ENCODE measurements at regions not wholly inside any gene's neighbourhood (a gene's known extent, or its start where the extent isn't known, plus 50 kb on each side); places are given as distances from the start of the nearest gene placed in this dataset.

GRCh38 chr10:83153714-83154113 lies 985.6 kb upstream of the GHITM start:
- H3K4me3 ChIP-seq (ENCODE audit: low read length in 3 of 3), result no peak overlapping the region
- intact Hi-C loops (cut with DNase I), result no loop called here
- no peak for FAIRE-seq

GRCh38 chr10:83164156-83164555 lies 975.2 kb upstream of the GHITM start:
- no peak for TF ChIP-seq CTCF (IDR thresholded peaks at IDR 0.05; ENCODE audit: borderline replicate concordance, extremely low read depth, insufficient read depth)
- no peaks in the 10 kb centered on the region for H3K9me3 ChIP-seq (ENCODE audit: control insufficient read depth in 2 of 3, insufficient read depth in 1 of 3, low read length in 3 of 3)
- H3K27me3 ChIP-seq (ENCODE audit: control insufficient read depth, insufficient read depth, low read length), result no peaks in the 10 kb centered on the region
- no peaks in the 10 kb centered on the region for H3K4me1 ChIP-seq (ENCODE audit: control insufficient read depth in 2 of 3, insufficient read depth in 2 of 3, low read depth in 1 of 3, low read length in 3 of 3)
- H3K36me3 ChIP-seq (ENCODE audit: control insufficient read depth in 2 of 3, insufficient read depth in 3 of 3, low read length in 3 of 3), result no peaks in the 10 kb centered on the region
- intact Hi-C loops (cut with DNase I), result no loop called here
- no peak overlapping the region for H3K4me3 ChIP-seq (ENCODE audit: low read length in 3 of 3)
- DNase-seq (peak in 2 of 5 donors; percentile 43 to 54), FAIRE-seq (no peak)
- H3K27ac ChIP-seq (ENCODE audit: low read depth in 2 of 2, low read length in 2 of 2), result no peak overlapping the region
- H3K9ac ChIP-seq (ENCODE audit: low read length in 3 of 3), result no peak overlapping the region

More at GRCh38 chr10:83153714-83154113, 985.6 kb upstream of the GHITM start:
- Histone ChIP-seq H3K4me1 (ENCODE audit: control insufficient read depth in 2 of 3, insufficient read depth in 2 of 3, low read depth in 1 of 3, low read length in 3 of 3) (no peaks in the 10 kb centered on the region), H3K27me3 (ENCODE audit: control insufficient read depth, insufficient read depth, low read length) (no peaks in the 10 kb centered on the region), H3K27ac (ENCODE audit: low read depth in 2 of 2, low read length in 2 of 2) (no peak overlapping the region), H3K9me3 (ENCODE audit: control insufficient read depth in 2 of 3, insufficient read depth in 1 of 3, low read length in 3 of 3) (no peaks in the 10 kb centered on the region), H3K9ac (ENCODE audit: low read length in 3 of 3) (no peak overlapping the region), H3K36me3 (ENCODE audit: control insufficient read depth in 2 of 3, insufficient read depth in 3 of 3, low read length in 3 of 3) (no peaks in the 10 kb centered on the region)
- no peak for TF ChIP-seq CTCF (IDR thresholded peaks at IDR 0.05; ENCODE audit: borderline replicate concordance, extremely low read depth, insufficient read depth)
- DNase-seq, result no peak

- Histone ChIP-seq H3K4me1 (ENCODE audit: control insufficient read depth in 2 of 3, insufficient read depth in 2 of 3, low read depth in 1 of 3, low read length in 3 of 3) (no peaks in the 10 kb centered on the region), H3K27me3 (ENCODE audit: control insufficient read depth, insufficient read depth, low read length) (no peaks in the 10 kb centered on the region), H3K9ac (ENCODE audit: low read length in 3 of 3) (no peak overlapping the region), H3K27ac (ENCODE audit: low read depth in 2 of 2, low read length in 2 of 2) (no peak overlapping the region), H3K9me3 (ENCODE audit: control insufficient read depth in 2 of 3, insufficient read depth in 1 of 3, low read length in 3 of 3) (no peaks in the 10 kb centered on the region), H3K4me3 (ENCODE audit: low read length in 3 of 3) (no peak overlapping the region), H3K36me3 (ENCODE audit: control insufficient read depth in 2 of 3, insufficient read depth in 3 of 3, low read length in 3 of 3) (no peaks in the 10 kb centered on the region)
- no peak for FAIRE-seq
- DNase-seq, result peak in 2 of 5 donors; percentile 18 to 28
- intact Hi-C loops (cut with DNase I), result no loop called here
- TF ChIP-seq CTCF (IDR thresholded peaks at IDR 0.05; ENCODE audit: borderline replicate concordance, extremely low read depth, insufficient read depth), result no peak
Observed at GRCh38 chr10:83165265-83165664, 974.0 kb upstream of the GHITM start.

DNA sequence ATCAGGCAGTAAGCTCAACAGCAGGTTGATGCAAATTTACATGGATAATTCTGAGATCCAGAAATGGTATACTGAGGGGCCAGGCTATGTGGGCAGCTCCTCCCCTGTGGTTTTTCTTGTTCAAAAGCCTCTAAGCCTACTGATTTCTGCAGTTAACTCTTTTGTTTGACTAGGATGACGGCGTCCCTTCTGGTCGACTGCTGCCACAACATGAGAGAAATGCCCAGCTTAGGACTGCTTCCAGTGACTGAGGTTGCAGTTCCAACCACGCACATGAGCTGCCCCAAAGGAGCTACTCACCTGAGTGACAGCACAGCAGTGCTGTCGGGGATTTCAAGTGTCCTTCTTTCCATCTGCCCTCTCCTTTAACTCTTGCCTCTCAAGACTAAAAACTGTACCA lies 973.0 kb upstream of the GHITM start:
- Histone ChIP-seq H3K4me1 (ENCODE audit: control insufficient read depth in 2 of 3, insufficient read depth in 2 of 3, low read depth in 1 of 3, low read length in 3 of 3) (no peaks in the 10 kb centered on the region), H3K27me3 (ENCODE audit: control insufficient read depth, insufficient read depth, low read length) (no peaks in the 10 kb centered on the region), H3K9me3 (ENCODE audit: control insufficient read depth in 2 of 3, insufficient read depth in 1 of 3, low read length in 3 of 3) (no peaks in the 10 kb centered on the region), H3K27ac (ENCODE audit: low read depth in 2 of 2, low read length in 2 of 2) (no peak overlapping the region), H3K36me3 (ENCODE audit: control insufficient read depth in 2 of 3, insufficient read depth in 3 of 3, low read length in 3 of 3) (no peaks in the 10 kb centered on the region), H3K4me3 (ENCODE audit: low read length in 3 of 3) (no peak overlapping the region), H3K9ac (ENCODE audit: low read length in 3 of 3) (no peak overlapping the region)
- DNase-seq (peak in 4 of 5 donors; percentile 31 to 75 (median 46)), FAIRE-seq (no peak)
- intact Hi-C loops (cut with DNase I), result no loop called here
- peak; percentile 13 for TF ChIP-seq CTCF (IDR thresholded peaks at IDR 0.05; ENCODE audit: borderline replicate concordance, extremely low read depth, insufficient read depth)
